ENCODE measurements at regions not wholly inside any gene's neighbourhood (a gene's known extent, or its start where the extent isn't known, plus 50 kb on each side); places are given as distances from the start of the nearest gene placed in this dataset.

DNA sequence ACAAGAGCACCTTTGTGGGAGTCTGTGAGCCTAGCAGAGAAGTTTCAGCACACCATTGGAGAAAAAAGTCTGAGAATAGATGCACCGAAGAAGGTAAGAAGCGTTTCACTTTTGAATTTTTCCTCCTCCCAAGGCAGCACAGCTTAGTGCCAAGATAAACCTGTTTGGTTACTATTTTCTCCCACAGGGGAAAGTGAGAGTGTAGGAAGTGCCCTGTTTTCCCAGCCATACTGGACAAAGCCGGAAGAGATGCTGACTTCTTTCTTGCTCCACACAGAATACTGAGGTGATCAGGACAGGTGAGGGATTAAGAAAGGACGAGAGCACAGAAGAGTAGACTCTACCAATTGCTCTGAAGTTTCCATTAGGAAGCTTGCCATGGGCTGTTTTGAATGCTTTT, 1011.0 kb upstream of the MIR17HG start:
- no peak for TF ChIP-seq CTCF (IDR thresholded peaks at IDR 0.05 in 2 of 3, conservative IDR thresholded peaks at IDR 0.05 in 1 of 3; ENCODE audit: insufficient read depth in 2 of 3, low read depth in 1 of 3, low read length in 3 of 3)
- no peak for TF ChIP-seq HDAC2 (IDR thresholded peaks at IDR 0.05)

All from K562 (cell line).